GM15510 (cell line): ENCODE measurements at regions not wholly inside any gene's neighbourhood (a gene's known extent, or its start where the extent isn't known, plus 50 kb on each side); places are given as distances from the start of the nearest gene placed in this dataset.

Experiments
- POLR2A ChIP-seq: IDR thresholded peaks from 3 replicates; pipeline ENCODE4 v1.6.1; 2011; ENCODE audit warnings: borderline replicate concordance; ENCODE audit not compliant: insufficient read length; ENCODE audit errors: extremely low read depth

DNA sequence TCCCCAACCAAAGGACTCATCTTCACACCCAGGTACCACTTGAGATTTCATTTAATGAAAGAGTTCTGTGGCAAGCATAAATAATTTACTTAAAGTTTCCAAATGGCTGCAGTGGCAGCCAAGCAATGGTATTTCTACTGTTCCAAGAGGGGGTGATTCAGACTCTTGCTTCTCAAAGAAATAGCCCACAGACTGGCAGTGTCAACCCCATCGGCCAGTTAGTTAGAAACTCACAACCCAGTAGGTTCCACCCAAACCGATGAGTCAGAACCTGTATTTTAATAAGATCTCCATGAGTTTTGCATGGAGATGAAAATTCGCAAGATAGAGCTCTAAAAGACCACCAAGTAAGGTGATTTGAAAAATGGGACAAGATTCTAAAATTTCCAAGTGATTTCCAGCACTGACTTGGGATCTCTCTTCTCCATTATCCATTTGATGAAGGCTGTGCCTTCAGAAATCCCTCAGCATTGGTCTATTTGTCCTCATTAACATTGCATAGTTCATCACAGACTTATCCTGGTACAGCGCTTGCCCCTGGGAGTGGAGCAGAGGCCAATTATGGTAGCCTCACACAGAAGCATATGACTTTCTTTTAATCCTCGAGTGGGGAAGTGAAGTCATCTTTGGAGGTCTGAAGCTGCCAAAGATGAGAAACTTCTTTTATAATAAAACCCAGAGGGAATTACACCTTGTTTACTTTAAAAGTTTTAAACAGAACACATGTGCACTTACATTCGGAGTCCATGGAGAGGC is 361.4 kb upstream of the ID2 start:
- TF ChIP-seq POLR2A = no peak

DNA sequence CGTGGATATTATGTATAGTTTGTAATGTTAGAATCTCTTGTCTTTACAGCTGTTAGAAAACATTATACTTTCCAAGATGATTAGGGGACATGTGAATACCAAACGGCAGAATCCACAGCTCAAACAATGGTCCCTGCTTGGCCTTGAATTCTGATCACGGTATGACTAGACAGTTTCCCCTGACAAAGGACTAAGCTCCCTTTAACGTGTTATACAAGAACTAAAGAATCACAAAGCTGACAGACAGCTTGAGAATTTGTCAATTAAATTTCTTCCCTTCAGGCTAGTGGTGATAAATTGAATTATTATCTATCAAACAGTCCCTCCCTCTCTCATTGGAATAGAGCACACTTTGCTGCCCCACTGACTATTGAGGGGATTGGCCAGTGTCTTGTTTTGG is 359.2 kb upstream of the ID2 start:
- TF ChIP-seq POLR2A = no peak

DNA sequence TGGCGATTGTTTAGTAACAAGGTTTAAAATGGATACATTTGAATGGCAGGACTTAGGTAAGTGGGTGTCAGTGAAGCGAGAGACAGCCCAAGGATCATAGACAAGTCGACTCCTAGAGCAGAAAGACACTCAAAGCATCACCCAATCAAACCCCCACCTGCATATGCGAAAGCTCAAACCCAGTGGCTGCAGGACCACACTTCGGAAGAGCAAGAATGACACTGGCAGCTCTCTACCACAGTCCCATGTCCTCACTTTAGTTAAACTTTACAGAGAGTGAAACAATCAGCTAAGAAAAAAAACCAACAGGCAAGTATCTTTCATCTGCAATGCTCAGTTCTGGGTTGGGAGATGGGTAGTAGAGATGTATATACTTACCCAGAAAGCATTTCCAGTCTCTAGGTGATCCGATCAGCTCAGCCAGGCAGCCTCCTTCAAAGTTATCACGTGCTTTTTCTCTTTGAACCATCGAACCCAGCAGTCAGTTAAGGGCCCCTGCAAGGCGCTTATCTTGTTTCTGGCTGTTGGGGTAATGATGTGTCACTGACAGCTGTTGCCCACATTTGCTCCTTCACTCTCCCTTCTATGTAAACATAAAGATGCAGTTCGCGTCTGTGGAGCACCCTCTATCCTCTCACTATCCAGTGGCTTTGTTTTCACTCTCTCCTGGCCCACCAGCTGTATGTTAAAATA is 357.5 kb upstream of the ID2 start:
- TF ChIP-seq POLR2A = no peak

DNA sequence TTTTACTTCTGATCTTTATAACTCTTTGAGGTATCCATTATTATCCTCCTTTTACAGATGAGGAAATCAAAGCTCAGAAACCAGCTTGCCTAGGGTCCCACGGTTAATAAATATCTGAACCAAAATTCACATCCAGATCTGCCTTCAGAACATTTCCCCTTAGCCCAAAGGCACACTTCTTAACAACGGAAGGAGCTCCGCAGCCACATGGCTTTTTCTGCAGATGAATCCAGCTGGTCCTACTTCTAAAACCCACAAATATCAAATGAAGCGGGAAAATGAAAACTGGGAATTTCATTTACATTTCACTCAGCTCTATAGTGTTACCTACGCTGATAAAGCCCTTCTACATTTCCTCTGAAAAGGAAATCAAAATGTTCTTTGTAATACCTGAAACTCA is 357.0 kb upstream of the ID2 start:
- no peak for TF ChIP-seq POLR2A

DNA sequence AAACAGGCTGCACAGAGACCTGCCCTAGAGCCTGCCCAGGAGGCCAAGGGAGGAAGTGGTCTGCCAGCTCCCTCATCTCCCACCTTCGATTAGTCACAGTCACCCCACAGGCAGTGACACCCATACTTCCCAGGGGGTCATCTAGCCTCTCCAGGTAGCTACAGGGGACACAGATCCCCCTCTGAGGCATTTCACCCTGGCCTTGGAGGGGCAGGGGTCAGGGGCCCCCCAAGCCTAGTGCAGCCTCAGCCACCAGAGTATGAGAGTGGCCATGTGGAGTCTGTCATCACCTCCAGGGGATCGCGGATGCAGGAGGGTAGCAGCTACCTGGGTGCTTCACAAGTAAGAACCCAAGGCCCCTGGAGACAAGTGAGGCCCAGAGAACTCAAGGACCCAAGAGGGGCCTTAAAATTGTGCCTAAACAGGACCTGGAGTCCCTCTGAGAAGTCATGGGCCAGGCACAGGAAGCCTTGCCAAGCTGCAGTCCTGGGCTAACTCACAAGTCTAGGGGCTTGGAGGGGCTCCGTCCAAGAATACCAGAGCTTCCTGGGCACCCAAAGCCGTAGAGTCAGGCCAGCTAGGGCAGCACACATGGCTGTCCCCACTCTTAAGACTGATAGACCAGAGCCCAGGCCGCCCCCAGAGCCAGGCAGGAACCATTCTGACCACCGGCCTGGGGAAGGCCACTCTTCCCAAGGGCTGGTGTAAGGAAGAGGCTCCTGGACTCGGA is 354.3 kb upstream of the ID2 start:
- no peak for TF ChIP-seq POLR2A

DNA sequence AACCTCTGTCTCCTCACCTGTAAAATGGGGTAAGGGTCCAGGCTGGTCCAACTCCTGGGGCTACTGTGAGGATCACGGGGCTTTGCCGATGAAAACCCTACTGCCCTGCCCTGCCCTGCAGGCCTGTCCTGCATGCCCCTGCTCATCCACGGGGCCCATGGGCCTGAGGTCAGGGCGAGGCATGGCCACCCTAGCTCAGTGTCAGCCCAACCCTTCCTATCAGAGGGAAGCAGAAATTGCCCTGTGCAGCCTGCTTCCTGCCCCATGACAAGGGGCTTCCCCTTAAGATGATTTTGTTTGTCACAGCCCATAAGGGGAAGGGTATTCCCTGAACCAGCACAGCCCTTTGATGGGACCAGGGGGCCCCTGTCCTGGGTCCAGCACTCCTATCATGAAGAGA is 353.6 kb upstream of the ID2 start:
- TF ChIP-seq POLR2A = no peak

DNA sequence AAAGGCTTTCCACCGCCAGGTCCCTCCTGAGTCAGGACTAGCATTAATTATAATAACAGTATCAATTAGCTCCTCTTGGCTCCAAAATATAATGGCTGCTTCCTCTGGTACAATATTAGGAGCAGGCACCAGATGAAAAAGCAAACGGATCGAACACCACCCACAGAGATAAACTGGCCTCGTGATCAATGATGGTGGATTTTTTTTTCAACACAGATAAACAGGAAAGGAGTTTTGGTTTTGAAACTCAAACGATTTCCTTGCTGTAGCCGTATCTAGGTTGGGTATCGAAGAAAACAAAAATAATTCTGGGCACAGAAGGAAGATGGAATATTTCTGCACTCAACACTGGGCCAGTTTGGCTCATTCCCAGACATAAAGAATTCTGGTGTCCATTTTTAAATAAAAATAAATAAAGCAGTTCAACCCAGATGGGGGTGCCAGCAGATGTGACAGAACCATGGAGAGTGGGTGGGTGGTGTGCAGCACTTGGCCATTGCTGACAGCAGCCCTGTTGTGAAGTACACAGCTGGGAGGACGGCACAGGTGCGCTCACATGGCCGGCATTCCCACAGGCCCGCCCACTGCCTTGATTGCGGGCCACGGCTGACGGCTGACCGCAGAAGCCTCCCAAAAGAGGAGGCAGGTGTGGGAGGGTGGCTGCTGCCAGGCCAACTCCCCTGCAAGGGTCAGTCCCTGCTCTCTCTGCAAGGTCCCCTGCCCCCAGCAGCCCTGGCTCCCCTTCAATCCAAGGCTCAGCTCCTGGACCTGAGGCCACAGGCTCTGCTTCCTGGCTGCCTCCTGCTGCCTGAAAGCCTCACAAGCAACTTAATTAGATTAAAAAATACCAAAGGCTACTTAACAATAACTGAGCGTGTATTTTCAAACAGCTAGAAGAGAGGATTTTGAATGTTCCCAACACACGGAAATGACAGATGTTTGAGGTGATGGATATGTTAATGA is 351.9 kb upstream of the ID2 start:
- no peak for TF ChIP-seq POLR2A

DNA sequence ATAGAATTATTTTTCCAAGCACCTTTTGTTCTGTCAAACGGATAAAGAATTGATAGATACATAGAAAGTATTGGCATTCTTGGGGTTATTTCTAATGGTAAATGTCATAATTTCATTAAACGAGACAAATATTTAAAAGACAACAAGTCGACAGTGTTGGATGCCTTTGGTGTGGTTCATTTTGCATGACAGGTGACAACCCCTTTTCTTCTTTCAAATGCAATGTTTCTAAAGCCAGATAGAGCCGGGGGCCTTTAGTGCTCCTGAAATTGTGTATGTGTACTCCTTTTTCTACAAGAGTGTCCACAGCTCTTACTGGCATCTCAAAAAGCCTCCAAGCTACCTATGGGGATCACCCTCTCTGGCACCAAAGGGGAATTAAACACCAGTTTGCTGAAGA is 350.8 kb upstream of the ID2 start:
- TF ChIP-seq POLR2A = no peak

DNA sequence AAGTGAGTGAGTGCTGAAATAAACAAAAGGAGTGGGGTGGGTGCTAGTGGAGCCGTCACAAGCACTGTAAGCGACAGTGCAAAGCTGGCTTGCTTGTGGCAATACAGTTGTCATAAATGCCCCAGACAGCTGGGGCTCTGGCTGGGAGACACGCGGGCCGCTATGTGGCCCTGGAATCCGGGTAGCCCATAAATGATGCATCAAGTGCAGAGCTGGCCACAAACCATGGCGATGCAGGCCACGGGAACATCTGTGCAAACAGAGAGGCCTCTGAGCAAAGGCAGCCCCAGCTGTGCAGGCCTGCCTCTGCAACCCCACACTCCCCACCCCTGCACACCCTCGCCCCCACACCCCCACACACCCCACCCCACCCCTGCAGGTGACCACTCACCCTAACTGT is 349.2 kb upstream of the ID2 start:
- TF ChIP-seq POLR2A = no peak

DNA sequence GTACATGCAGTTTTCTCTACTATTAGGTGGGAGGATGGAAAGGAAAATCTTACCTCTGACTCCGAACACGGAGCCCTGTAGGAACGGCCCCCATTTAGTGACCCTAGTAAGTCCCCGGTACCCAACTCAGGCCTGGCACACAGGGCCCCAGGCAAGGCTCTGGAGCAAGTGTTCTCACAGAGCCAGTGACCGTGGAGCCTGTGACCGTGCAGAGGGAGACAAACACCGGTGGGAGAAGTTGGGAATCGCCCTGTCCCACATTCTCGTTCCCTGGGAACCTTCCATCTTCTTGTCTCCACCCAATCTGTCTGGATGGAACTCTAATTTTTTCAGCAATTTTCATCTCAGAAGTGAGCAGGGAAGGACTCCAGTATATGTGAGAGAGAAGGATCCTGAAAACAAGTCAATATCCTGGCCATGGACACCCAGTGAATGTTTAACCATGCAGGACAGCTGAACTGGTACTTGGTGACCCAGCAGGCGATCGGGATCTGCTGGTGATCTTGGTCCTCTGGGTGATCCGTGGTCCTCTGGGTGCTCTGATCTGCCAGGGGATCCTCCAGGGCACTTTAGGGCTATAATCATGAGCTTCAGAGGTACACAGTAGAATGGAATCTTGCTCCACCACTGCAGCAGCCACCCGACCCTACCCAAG is 348.6 kb upstream of the ID2 start:
- no peak for TF ChIP-seq POLR2A

DNA sequence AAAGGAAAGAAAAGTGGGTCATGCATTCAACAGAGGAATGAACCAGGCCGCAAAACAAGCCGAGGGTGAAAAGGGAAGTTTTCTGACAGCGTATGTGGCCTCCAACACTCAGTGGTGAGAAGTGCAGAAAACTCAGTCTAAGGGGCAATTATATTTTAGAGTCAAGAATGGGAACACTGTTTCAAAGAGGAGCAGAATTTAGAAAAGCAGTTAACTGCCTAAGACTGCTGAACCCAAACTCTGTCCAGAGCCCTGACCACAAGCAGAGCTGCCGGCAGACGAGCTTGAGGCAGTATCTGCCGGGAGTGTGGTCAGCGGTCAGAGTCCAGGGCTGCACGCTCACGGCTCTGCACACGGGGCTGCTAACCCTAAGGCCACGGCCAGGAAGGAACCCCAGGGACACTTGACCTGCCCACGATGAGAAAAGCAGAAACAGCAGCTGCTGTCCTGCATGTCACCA is 347.0 kb upstream of the ID2 start:
- TF ChIP-seq POLR2A = no peak

DNA sequence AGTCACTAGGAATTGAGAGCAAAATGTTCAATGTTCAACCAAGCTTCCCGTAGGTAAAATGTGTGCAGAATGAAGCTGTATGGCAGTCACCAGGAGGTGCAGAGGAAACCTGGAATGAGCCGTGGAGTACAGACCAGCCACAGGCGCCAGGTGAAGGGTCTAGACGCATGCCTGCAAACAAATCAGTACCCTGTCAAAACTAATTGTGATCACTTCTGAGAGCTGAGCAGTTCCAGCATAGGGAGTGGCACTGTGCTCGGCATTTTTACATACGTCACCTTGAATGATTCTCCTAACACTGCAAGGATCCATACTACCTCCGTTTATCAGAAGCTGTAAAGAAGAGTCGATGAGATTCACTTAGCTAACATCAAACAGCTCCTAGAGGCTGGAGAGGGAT is 346.1 kb upstream of the ID2 start:
- no peak for TF ChIP-seq POLR2A

DNA sequence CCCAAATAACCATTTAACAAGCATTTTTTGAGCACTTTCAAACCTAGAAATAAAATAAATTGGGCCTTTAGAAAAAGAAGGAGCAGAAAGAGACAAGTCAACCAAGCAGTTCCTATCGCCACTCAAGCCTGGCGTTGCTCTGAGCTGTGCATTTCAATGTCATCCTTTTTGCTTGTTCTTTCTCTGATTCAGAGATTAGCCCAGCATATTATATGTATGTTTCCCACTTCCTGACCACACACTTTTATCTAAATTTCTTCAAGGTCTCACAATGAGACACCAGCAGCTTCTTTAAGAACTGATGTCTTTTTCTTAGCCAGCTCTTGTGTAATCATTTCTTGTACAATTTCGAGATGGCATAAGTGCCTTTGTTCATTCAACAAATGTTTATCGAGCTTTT is 344.5 kb upstream of the ID2 start:
- no peak for TF ChIP-seq POLR2A

DNA sequence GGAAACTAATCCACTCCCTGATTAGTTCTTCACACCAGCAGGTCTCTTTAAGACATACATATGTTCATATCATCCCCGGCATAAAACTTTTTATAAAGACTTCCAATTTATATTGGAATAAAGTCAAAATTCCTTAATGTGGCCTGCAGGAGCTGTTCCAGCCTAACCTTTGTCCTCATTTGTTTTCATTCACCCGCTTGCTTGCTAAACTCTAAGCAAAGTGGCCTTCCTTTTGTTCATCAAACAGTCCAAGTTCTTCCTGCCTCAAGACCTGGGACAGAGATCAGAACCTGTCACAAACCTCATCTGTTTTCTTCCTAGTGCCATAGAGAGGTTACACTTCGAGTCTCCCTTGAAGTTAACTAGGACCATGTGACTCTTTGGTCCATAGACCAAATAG is 339.4 kb upstream of the ID2 start:
- no peak for TF ChIP-seq POLR2A

DNA sequence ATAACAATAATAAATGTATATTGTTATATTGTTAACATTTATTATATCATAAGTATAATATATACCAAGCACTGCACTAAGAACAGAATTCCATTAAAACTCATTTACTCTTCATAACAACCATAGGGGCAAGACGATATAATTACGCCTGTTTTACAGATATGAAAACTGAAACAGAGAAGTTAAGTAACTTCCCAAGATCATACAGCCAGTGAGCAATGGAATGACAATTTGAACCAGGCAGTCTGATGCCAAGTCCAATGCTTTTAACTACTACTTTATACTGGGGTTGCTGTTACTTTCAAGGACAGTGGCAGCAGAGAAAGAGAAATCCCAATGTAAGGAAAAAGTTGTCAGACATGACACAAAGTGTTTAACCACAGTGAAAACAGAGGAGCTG is 338.8 kb upstream of the ID2 start:
- no peak for TF ChIP-seq POLR2A
